ENCODE measurements at regions not wholly inside any gene's neighbourhood (a gene's known extent, or its start where the extent isn't known, plus 50 kb on each side); places are given as distances from the start of the nearest gene placed in this dataset.

- TF ChIP-seq FOSL1 (IDR thresholded peaks at IDR 0.05; ENCODE audit: insufficient read depth, low read depth, low read length) = no peak
- TF ChIP-seq ATF2 (IDR thresholded peaks at IDR 0.05; ENCODE audit: low read length) = no peak
- no peak for TF ChIP-seq GTF2F1 (IDR thresholded peaks at IDR 0.05; ENCODE audit: borderline replicate concordance, low read depth, low read length)
- TF ChIP-seq PHF8 (conservative IDR thresholded peaks at IDR 0.05; ENCODE audit: low read depth, low read length) = no peak
Observed at GRCh38 chr20:61024390-61024789, 227.7 kb upstream of the CDH4 start (continued).

Data from H1 (cell line).